GM21526 (cell line): ENCODE measurements at regions not wholly inside any gene's neighbourhood (a gene's known extent, or its start where the extent isn't known, plus 50 kb on each side); places are given as distances from the start of the nearest gene placed in this dataset.
"Not testable (repeated sequence)": the region's sequence is repeated elsewhere in the genome, so short reads cannot be mapped to it uniquely, and the experiment has no call there.

Source experiments
- ATAC-seq: cut with Tn5 transposase; IDR thresholded peaks from one replicate; pipeline ENCODE4 v1.9.1; 2021; ENCODE audit warnings: moderate library complexity; ENCODE audit not compliant: unreplicated experiment, low FRiP score

DNA sequence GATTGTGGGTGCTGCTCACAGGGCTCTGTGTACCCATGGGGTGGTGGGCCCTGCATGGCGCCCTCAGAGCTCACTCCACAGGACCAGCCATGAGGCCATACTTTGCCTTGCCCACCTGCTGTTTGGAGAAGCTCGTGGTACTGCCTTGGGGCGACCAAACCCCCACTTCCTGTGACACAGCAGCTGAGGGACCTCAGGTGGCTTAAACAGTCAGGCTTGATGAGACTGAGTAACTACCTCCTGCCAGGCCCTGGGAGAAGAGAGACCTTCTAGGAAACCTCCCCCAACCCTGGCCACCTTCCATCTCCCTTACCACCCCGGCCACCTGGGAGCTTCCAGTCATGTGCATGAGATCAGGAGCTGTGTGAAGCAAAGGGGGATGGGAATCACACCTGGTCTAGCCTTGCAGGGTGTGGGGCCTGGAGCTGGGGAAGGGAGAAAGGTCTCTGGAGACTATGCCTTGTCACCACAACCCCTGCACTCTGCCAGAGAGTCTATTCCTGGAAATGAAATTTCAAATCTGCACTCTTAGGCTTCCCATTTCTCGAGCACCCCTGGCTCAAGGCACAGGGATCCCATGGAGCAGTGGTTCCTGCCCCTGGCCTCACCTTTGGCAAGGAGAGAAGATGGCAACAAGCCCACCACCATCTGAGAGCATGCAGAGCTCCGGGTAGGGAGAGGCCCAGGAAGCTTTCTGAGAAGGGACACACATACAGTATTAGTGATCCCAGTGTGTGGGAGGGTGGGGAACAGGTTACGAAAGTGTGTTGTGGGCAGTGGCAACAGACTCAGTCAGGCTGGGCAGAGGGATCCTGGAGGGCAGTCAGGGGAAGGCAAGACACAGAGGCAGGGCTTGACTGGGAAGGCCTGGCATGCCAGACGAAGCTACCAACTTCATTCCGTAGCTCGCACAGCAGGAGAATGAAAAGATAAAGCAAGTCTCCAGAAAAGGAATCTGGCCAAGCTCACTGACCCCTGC, 125.0 kb downstream of the URI1 start:
- no peak for ATAC-seq

DNA sequence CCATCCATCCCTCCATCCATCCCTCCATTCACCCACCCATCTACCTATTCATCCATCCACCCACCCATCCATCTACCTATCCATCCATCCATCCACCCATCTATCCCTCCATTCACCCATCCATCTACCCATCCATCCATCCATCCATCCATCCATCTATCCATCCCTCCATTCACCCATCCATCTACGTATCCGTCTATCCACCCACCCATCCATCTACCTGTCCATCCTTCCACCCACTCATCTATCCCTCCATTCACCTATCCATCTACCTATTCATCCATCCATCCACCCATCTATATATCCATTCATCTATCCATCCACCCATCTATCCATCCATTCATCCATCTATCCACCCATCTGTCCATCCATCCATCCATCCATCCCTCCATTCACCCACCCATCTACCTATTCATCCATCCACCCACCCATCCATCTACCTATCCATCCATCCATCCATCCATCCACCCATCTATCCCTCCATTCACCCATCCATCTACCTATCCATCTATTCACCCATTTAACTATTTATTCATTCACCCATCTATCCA, 126.0 kb downstream of the URI1 start:
- not testable (repeated sequence) for ATAC-seq

- no peak for ATAC-seq
Observed at GRCh38 chr19:30068528-30069395, 126.7 kb downstream of the URI1 start.

DNA sequence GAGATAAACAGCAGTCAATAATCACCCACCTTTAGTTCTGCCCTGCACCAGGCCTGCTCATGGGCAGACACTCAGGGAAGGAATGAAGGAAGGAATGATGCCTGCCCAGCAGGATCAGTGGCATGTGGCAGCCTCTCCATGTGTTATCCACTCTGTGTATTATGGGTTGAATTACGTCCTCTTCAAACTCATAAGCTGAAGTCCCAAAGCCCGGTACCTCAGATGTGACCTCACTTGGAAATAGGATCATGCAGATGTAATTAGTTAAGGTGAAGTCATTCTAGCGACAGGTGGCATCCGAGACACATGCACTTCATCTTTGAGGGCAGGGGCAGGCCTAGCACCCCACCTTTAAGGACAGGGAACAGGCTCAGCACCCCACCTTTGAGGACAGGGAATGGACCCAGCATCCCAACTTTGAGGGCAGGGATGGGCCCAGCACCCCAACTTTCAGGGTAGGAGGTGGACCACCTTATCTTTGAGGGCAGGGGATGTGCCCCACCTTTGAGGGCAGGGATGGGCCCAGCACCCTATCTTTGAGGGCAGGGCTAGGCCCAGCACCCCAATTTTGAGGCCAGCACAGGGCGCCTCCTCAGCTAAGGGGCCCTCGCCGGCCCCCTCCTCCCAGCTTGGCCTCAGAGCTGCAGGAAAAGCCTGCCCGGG, 127.6 kb downstream of the URI1 start:
- no peak for ATAC-seq

DNA sequence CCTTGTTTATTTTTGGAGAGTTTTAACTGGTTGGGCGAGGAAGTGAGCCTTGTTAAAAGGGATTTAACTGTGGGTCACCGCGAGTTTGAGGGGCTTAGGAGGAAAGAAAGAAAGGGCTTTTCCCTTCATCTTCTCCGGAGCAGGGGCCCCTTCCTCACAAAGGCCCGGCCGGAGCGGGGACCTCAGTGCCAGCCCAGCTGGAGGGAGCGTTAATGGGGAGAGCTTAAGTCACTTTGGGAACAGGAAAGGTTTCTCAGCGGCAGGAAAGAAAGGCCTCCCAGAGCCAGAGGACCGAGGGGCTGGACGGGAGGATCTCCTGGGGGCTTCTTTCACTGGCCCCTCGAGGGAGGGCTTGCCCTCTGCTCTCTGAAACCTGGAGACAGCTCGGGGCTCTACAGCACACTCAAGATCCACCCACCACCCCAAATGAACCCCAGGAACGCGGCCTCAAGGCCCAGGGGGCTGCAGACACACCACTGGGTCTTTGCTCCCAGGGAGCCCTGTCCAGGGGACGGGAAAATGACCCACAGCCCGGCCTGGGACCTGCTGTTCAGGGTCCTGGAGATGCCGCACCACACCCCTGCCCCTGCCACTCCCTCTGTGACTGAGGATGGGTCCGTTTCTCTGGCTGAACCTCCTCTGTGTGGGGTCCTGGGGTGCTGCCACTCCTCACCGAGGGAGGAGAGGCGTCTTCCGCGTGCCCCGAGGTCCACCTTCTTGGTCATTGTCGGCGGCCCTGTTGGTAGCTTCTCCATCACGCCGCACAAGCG, 128.3 kb downstream of the URI1 start:
- no peak for ATAC-seq

DNA sequence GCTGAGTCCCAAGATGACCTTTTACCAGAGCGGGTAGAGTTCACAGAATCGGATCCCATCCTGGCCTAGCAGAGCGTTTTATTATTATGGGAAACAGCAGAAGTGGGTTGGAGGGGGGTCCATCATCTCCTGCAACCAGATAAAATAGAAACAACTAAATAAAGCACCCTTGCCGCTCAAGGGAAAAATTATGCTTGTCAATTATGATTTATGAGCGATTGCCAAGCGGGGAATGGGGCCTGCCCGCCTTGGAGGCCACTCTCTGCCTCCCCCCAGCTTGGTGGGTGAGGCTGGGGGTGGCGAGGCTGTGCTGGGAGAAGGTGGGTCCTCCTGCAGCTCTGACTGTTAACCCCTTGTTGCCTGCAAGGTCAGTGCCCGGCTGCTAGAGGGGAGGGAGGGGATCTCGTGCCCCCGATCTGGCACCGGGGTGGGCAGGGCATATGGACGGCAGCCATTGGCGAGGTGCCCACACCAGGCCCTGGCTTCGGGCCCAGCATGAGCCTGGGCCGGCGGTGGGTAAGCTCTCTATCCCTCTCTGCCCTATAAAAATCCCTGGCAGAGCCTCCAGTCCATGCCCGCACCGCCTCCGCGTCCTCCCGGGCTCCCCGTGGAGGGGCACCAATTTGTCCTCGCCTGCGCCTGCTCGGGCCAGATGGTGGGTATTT, 129.1 kb downstream of the URI1 start:
- ATAC-seq, result no peak

- no peak for ATAC-seq
Observed at GRCh38 chr19:30071871-30072270, 129.8 kb downstream of the URI1 start.

- ATAC-seq, result no peak
Observed at GRCh38 chr19:30073152-30074000, 131.3 kb downstream of the URI1 start.

DNA sequence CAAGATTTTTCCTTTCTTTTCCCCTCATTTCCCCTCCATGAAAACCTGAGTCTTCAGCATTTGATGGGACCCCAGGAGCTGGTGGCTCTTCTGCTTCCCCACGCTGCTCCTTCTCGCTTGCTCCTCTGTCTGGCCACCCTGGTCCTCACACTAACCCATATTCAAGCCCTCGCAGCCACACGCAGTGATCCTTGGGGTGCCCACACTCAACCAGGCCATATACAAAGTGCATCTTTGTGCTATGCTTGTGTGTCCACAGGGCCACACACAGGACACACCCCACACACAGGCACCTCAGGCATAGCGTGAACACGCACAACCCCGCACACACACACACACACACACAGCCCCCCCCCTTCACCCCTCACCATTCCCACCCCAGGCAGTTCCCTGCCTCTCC, 132.1 kb downstream of the URI1 start:
- ATAC-seq, result no peak

DNA sequence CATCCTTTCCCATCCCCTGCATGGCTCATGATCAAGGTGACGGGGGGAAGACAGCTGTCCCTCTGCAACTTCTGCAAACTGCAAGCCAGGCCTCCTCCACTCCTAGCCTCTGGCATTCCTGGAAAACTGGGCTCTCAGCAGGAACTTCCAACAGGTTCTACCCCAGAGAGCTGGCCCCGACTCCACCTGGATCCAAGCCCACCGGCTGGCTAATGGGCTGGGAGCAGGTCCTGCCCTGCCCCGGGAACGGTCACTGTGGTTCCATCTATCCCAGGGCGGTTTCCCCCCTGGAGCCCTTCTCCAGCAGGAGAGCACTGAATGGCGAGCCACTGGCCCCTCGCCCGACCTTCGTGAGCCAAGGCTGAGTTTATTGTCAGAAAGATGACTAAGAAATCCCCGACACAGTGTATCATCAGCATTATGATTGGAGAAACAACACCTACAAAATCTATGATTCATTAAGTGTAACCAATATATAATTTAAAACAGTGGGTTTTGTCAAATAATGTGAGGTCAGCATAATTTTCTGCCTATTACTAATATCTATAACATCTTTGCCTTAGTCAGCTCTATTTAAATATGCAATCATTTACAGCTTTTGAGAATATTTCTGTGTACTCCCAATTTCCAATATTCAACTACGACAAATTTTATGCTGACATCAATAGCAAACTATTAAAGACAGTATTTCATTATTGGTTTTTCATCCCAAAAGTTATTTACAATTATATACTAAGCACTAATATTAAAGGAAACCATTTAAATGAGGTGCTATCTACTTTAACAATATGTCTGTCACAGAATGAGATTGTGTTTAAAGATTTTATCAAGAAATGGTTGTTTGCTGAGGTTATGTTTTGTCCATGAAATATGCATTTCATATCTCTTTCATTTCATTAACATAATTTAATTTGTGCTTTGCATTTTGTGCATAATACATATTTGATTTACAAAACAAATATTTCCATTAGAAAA, 133.0 kb downstream of the URI1 start:
- ATAC-seq, result no peak

DNA sequence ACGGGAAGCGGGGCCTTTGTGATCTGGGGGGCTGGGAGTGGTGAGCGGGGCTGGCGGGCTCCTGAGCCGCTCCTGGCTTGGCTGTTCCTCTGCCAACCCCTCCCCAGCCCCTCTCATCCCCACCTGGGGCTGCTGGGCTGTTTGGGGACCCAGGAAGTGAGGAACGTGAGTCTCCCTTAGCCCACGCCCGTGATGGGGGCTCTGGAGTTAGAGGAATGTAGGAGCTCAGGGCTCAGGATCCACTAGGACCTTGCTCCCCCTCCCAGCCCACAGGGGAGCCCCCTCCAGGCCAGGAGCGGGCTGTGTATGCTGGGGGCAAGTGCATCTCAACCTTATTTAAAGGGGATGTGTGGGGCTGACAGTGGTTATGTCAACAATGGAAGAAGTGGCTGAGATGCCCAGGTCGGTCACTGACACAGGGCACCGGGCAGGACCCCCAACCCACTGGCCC, 134.1 kb downstream of the URI1 start:
- ATAC-seq, result no peak

GRCh38 chr19:30076751-30077670, 135.0 kb downstream of the URI1 start:
- ATAC-seq, result no peak

DNA sequence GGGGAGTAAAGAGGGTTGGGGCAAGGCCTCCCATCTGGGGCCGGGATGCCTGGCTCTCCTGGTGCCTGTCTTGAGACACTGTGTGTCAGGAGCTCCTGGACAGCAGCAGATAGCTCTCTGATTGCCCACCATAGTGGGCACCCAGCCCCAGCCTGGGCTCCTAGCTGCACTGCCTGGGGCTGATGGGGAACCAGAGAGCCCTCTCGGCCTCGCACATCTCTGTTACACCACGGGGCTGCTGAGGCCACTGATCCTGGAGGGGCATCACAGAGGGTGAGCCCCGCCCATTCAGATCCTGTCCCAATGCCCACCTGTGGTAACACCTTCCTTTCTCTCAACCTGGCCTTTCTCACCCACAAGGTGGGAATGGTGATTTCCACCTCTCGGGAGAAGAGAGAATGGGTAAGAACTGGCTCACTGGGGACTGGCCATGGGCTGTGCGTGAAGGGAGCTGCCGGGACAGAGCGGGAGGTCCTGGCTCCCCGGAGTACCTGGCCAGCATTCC, 135.9 kb downstream of the URI1 start:
- ATAC-seq, result no peak

GRCh38 chr19:30078381-30078910, 136.4 kb downstream of the URI1 start:
- no peak for ATAC-seq

GRCh38 chr19:30079200-30079599, 137.2 kb downstream of the URI1 start:
- ATAC-seq, result no peak

DNA sequence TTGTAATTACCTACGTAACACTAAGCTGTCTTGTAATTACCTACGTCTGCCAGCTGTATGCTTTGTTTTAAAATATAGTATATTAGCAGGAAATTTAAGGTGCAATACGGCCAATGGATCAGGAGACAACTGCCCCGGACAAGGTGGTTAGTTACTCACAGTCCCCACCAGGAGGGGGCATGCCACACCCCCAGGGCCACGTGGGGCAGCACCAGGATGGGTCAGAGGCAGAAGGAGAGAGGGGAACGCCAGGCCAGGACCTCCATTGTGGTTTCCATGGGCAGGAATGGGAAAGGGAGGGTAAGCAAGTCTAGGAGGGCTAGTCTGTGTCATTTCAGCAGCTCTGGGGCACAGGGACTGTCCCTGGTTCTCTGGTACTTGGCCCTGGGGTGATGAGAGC, 140.1 kb downstream of the URI1 start:
- ATAC-seq, result no peak
